Stomach (tissue), 8 donors: ENCODE measurements at regions not wholly inside any gene's neighbourhood (a gene's known extent, or its start where the extent isn't known, plus 50 kb on each side); places are given as distances from the start of the nearest gene placed in this dataset.

ENCODE experiments used
- DNase-seq, 2 donors: peaks; one replicate each; pipeline versions ENCODE4 v3.0.0 to v3.0.0-alpha.2; 2013 to 2019
- H3K27ac ChIP-seq, 5 donors: fragments of 200-600 bp in 4 of 5; sonication (generic) in 4 of 5; one replicate each; pipeline ENCODE4 v1.5.1; 2013 to 2019; ENCODE audit warnings: mild to moderate bottlenecking in 1 of 5, moderate library complexity in 1 of 5
- H3K27me3 ChIP-seq, 3 donors: fragments of 200-600 bp; sonication (generic); one replicate each; pipeline ENCODE4 v1.5.1; 2017 to 2019; ENCODE audit warnings: mixed run types in 1 of 3
- H3K36me3 ChIP-seq, 4 donors: fragments of 200-600 bp; sonication (generic); 1 replicate in 3 of 4; 2 replicates in 1 of 4; pipeline ENCODE4 v1.5.1; 2016 to 2019
- H3K4me1 ChIP-seq, 4 donors: fragments of 200-600 bp; sonication (generic); one replicate each; pipeline ENCODE4 v1.5.1; 2016 to 2019
- H3K4me3 ChIP-seq, 4 donors: fragments of 200-600 bp; sonication (generic) in 3 of 4; one replicate each; pipeline ENCODE4 v1.5.1; 2016 to 2019; ENCODE audit warnings: mild to moderate bottlenecking in 1 of 4
- H3K9me3 ChIP-seq, 4 donors: fragments of 200-600 bp; sonication (generic); one replicate each; pipeline ENCODE4 v1.5.1; 2016 to 2019
- EP300 ChIP-seq: sonication (generic); formaldehyde crosslinking; IDR thresholded peaks from one replicate; pipeline ENCODE4 v1.6.1; 2017; ENCODE audit warnings: antibody characterized with exemption
- POLR2A ChIP-seq, 4 donors: fragments of 450-650 bp; IDR thresholded peaks; one replicate each; pipeline ENCODE4 v1.6.1; 2016; ENCODE audit warnings: antibody characterized with exemption in 4 of 4, control low read depth in 2 of 4, mild to moderate bottlenecking in 1 of 4, moderate library complexity in 1 of 4
- POLR2AphosphoS5 ChIP-seq, 3 donors: sonication (generic); formaldehyde crosslinking; IDR thresholded peaks; one replicate each; pipeline ENCODE4 v1.6.1; 2016; ENCODE audit warnings: antibody characterized with exemption in 3 of 3
- WGBS, 5 donors: extraction: QIAGEN DNeasy Blood & Tissue Kit in 3 of 5; methylation state at CpG; one replicate each; pipeline versions ENCODE4 v1.1.5 to v1.1.7; 2013 to 2018; 5-methylcytosine and 5-hydroxymethylcytosine counted together
- intact Hi-C: fragments of 100-400 bp; cut with DNase I; formaldehyde crosslinking; loops from one replicate; pipeline ENCODE4 v1.15.1; 2023; ENCODE audit warnings: low total_unique reads
- TF ChIP-seq, protein P1 (sequence below), 7 experiments: fragments of 450-650 bp in 4 of 7; fragments of 200-600 bp in 3 of 7; sonication (generic) in 3 of 7; IDR thresholded peaks; one replicate each; pipeline ENCODE4 v1.5.1; 2016 to 2019; ENCODE audit warnings: antibody characterized with exemption in 7 of 7, control low read depth in 2 of 7, mild to moderate bottlenecking in 1 of 7
- donor health status: healthy with polysubstance abuse.
- donor health status: Bipolar disorder and iron deficiency.
- donor health status: healthy.

DNA sequence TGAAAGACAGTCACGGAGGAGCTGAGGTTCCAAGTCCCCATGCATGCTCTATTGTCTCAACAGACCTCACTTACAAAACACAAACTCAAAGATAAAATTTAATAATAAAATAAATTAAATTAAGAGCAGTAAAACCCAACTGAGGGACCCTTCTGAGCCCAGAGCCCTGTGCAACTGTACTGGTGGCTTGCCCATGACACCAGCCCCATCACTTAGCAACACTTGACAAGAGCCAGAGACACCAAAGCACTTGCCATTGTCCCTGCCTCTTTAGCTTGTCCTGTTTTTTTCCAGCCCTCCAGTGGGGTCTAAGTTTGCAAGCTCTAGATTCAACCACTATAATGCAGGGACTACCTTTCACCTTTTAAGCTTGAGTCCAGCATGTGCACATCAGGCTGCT, 117.9 kb downstream of the JCAD start:
- 87 to 100% (median 95%) methylated on average over 1 of the region's 1 CpG for WGBS, 5 donors
- intact Hi-C loops, result no loop called here

DNA sequence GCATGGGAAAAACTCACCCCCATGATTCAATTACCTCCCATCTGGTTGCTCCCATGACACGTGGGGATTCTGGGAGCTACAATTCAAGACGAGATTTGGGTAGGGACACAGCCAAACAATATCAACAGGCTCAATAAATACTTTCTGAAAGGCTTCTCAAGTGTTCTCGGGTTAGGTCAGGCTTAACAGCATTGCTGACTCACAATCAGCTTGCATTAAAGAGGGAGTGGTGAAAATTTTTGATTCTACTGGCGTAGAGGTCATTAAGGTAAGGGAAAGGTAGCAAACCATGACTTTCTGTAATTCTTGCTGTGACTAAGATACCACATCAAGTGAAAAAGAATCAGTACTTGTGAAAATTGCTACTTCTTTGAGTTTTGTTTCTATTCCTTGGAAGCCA, 126.4 kb downstream of the JCAD start:
- WGBS, 5 donors, result 61 to 79% (median 71%) methylated on average over 4 of the region's 4 CpGs

More for the DNA sequence above, 117.9 kb downstream of the JCAD start:
- TF ChIP-seq EP300 (no peak), POLR2A (IDR thresholded peaks at IDR 0.05) (no peak), POLR2AphosphoS5 (IDR thresholded peaks at IDR 0.05) (no peak)
- TF ChIP-seq, protein P1, sequence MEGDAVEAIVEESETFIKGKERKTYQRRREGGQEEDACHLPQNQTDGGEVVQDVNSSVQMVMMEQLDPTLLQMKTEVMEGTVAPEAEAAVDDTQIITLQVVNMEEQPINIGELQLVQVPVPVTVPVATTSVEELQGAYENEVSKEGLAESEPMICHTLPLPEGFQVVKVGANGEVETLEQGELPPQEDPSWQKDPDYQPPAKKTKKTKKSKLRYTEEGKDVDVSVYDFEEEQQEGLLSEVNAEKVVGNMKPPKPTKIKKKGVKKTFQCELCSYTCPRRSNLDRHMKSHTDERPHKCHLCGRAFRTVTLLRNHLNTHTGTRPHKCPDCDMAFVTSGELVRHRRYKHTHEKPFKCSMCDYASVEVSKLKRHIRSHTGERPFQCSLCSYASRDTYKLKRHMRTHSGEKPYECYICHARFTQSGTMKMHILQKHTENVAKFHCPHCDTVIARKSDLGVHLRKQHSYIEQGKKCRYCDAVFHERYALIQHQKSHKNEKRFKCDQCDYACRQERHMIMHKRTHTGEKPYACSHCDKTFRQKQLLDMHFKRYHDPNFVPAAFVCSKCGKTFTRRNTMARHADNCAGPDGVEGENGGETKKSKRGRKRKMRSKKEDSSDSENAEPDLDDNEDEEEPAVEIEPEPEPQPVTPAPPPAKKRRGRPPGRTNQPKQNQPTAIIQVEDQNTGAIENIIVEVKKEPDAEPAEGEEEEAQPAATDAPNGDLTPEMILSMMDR (IDR thresholded peaks at IDR 0.05), result no peak
- Histone ChIP-seq H3K9me3 (no peaks in the 10 kb centered on the region), H3K4me3 (no peak overlapping the region), H3K27me3 (no peaks in the 10 kb centered on the region), H3K4me1 (peaks cover 0 to 8% (median under 1%) of the 10 kb centered on the region in 4 donors), H3K27ac (no peak overlapping the region), H3K36me3 (no peaks in the 10 kb centered on the region)
- DNase-seq, result no peak

DNA sequence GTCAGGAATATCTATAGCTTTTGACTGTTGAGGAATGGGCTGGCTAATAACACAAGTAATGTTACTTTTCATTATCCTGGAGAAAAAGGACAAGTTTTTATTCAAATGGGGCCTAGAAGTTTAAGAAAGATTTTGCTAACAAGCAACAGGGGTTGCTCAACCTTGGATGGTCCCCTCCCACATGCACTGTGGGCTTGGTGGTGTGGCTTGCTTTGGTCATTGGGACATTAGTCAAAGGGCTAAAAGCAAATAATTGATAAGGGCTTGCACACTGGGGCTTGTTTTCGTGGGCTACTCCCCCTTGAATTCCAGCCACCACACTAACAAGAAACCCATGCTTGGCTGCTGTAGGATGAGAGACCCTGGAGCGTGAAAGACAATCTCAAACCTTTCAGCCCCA, 127.6 kb downstream of the JCAD start:
- DNase-seq, result no peak
- no peak overlapping the region for H3K4me3 ChIP-seq
- 57 to 71% (median 63%) methylated on average over 2 of the region's 2 CpGs for WGBS, 5 donors

More for the DNA sequence above, 126.4 kb downstream of the JCAD start:
- no peak overlapping the region for H3K27ac ChIP-seq
- intact Hi-C loops, result no loop called here
- no peaks in the 10 kb centered on the region for H3K36me3 ChIP-seq
- no peak overlapping the region for H3K4me3 ChIP-seq
- no peaks in the 10 kb centered on the region for H3K27me3 ChIP-seq
- TF ChIP-seq POLR2A (IDR thresholded peaks at IDR 0.05) (no peak), EP300 (no peak), POLR2AphosphoS5 (IDR thresholded peaks at IDR 0.05) (no peak)
- TF ChIP-seq, protein P1 (IDR thresholded peaks at IDR 0.05), result no peak
- DNase-seq, result no peak
- H3K4me1 ChIP-seq, result no peaks in the 10 kb centered on the region
- peaks cover 0 to 14% (median 2%) of the 10 kb centered on the region in 4 donors for H3K9me3 ChIP-seq

DNA sequence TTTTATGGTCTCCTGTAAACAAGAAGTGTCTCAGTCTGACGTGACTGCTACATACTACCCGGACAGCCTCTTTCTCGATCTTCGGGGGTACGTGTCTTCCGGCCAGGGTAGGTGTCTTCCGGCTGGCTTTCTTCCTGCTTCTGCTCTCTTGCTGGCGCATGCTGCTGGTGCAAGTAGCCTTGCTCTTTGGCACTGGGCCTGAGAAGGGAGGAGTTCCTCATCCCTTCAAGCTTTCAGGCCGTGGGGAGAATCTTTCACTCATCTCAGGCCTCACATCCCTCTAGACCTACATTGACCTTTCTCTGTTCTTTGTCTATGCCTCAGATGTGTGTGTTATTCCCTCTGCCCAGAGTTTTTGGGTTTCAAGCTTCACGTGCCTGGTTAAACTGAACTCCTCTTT, 130.4 kb downstream of the JCAD start:
- H3K4me3 ChIP-seq, result no peak overlapping the region
- DNase-seq, result no peak
- TF ChIP-seq EP300 (no peak), POLR2AphosphoS5 (IDR thresholded peaks at IDR 0.05) (no peak), POLR2A (IDR thresholded peaks at IDR 0.05) (no peak)
- TF ChIP-seq, protein P1 (IDR thresholded peaks at IDR 0.05), result no peak

More for the DNA sequence above, 127.6 kb downstream of the JCAD start:
- intact Hi-C loops, result no loop called here
- H3K9me3 ChIP-seq, result peaks cover 0 to 14% (median 2%) of the 10 kb centered on the region in 4 donors
- H3K36me3 ChIP-seq, result no peaks in the 10 kb centered on the region
- H3K27ac ChIP-seq, result no peak overlapping the region
- TF ChIP-seq POLR2AphosphoS5 (IDR thresholded peaks at IDR 0.05) (no peak), POLR2A (IDR thresholded peaks at IDR 0.05) (no peak), EP300 (no peak)
- TF ChIP-seq, protein P1 (IDR thresholded peaks at IDR 0.05), result no peak
- H3K27me3 ChIP-seq, result no peaks in the 10 kb centered on the region
- H3K4me1 ChIP-seq, result no peaks in the 10 kb centered on the region

More for the DNA sequence above, 130.4 kb downstream of the JCAD start:
- H3K4me1 ChIP-seq, result no peaks in the 10 kb centered on the region
- WGBS, 5 donors, result 89 to 93% (median 92%) methylated on average over 10 of the region's 10 CpGs
- H3K36me3 ChIP-seq, result no peaks in the 10 kb centered on the region
- peaks cover 0 to 14% (median 2%) of the 10 kb centered on the region in 4 donors for H3K9me3 ChIP-seq
- no peak overlapping the region for H3K27ac ChIP-seq
- H3K27me3 ChIP-seq, result no peaks in the 10 kb centered on the region
- intact Hi-C loops, result no loop called here
